ENCODE measurements at regions not wholly inside any gene's neighbourhood (a gene's known extent, or its start where the extent isn't known, plus 50 kb on each side); places are given as distances from the start of the nearest gene placed in this dataset.

GRCh38 chr17:68127914-68128313, 92.4 kb downstream of the KPNA2 start:
- no peak overlapping the region for H2AK5ac ChIP-seq (ENCODE audit: low read depth, low read length)
- H3K56ac ChIP-seq (replicated peaks; ENCODE audit: insufficient read length, low read depth, low read length), result no peak overlapping the region
- no peaks in the 10 kb centered on the region for H4K20me1 ChIP-seq (replicated peaks in 1 of 2; ENCODE audit: control insufficient read depth in 1 of 2, insufficient read depth in 2 of 2, low read length in 2 of 2)
- no peak overlapping the region for H3K4me2 ChIP-seq (ENCODE audit: insufficient read depth in 1 of 2, low read depth in 2 of 2, low read length in 2 of 2)
- no peak overlapping the region for H3K4ac ChIP-seq (replicated peaks; ENCODE audit: insufficient read length, low read depth, low read length)
- H3K4me3 ChIP-seq (ENCODE audit: extremely low read depth in 1 of 4, insufficient read depth in 2 of 4, low read depth in 3 of 4, low read length in 4 of 4), result no peak overlapping the region
- H4K91ac ChIP-seq (replicated peaks; ENCODE audit: insufficient read length, low read length), result no peak overlapping the region
- no peaks in the 10 kb centered on the region for H3K27me3 ChIP-seq (replicated peaks in 1 of 4; ENCODE audit: control insufficient read depth in 3 of 4, extremely low read depth in 1 of 4, insufficient read depth in 3 of 4, low read length in 3 of 4)
- H2AFZ ChIP-seq (ENCODE audit: low read length), result no peak overlapping the region
- H2BK12ac ChIP-seq (ENCODE audit: low read depth, low read length), result no peak overlapping the region
- no peak overlapping the region for H2BK120ac ChIP-seq (replicated peaks; ENCODE audit: low read depth, low read length)
- no peaks in the 10 kb centered on the region for H3K79me2 ChIP-seq (ENCODE audit: control insufficient read depth in 1 of 2, insufficient read depth in 2 of 2, low read length in 2 of 2)
- H4K5ac ChIP-seq (ENCODE audit: insufficient read length, low read depth, low read length), result no peak overlapping the region
- H3K18ac ChIP-seq (ENCODE audit: extremely low read depth, low read length), result no peak overlapping the region
- DNase-seq (ENCODE audit: low read depth in 1 of 2, low spot score in 2 of 2) (no peak), FAIRE-seq (no peak)
- no peaks in the 10 kb centered on the region; a peak in 1 of 7 replicates for H3K4me1 ChIP-seq (replicated peaks in 1 of 4; ENCODE audit: control insufficient read depth in 3 of 4, insufficient read depth in 4 of 4, low read length in 3 of 4)
- no peak overlapping the region for H3K14ac ChIP-seq (ENCODE audit: insufficient read length)
- H3K79me1 ChIP-seq (ENCODE audit: low read depth, low read length), result no peaks in the 10 kb centered on the region
- H3K36me3 ChIP-seq (ENCODE audit: control insufficient read depth in 2 of 4, insufficient read depth in 4 of 4, low read length in 3 of 4), result no peaks in the 10 kb centered on the region
- H3K23ac ChIP-seq (ENCODE audit: insufficient read length), result no peak overlapping the region
- no peak overlapping the region for H2BK15ac ChIP-seq (ENCODE audit: low read length)
- WGBS, 2 experiments (ENCODE audit: extremely low coverage in 1 of 2, insufficient coverage in 1 of 2, insufficient read length in 1 of 2, insufficient replicate concordance in 2 of 2, low coverage in 1 of 2, low lambda C conversion rate in 2 of 2, missing lambda C conversion rate in 1 of 2), result 93% methylated on average over 3 of the region's 3 CpGs; no CpG with 5 or more reads in 1 of the 2 experiments
- no peak overlapping the region for H3K27ac ChIP-seq (ENCODE audit: low read depth, low read length)
- no peak overlapping the region for H2BK20ac ChIP-seq (ENCODE audit: low read length)
- ChIA-PET CTCF (ENCODE audit: partially characterized antibody) (interaction anchor here (1.7 to 1.9 kb wide), 2 partner anchors 45 to 73 kb away, joined by 3 to 4 read pairs; no protein-coding TSS in a partner anchor), POLR2A (ENCODE audit: partially characterized antibody) (no interaction called here)
- H2BK5ac ChIP-seq (ENCODE audit: low read depth, low read length), result no peak overlapping the region
- H3K9ac ChIP-seq (replicated peaks in 1 of 4; ENCODE audit: extremely low read depth in 1 of 4, low read depth in 3 of 4, low read length in 3 of 4), result no peak overlapping the region
- no peak overlapping the region for H4K8ac ChIP-seq (ENCODE audit: extremely low read depth, insufficient read depth, low read length)
- H3K23me2 ChIP-seq (ENCODE audit: low read depth, low read length), result no peaks in the 10 kb centered on the region
- H3K9me3 ChIP-seq (ENCODE audit: insufficient read depth in 2 of 2, low read depth in 1 of 2, low read length in 1 of 2), result no peaks in the 10 kb centered on the region
- no peak for TF ChIP-seq EP300 (IDR thresholded peaks at IDR 0.05; ENCODE audit: borderline replicate concordance in 1 of 2, low read depth in 2 of 2, low read length in 2 of 2)
- TF ChIP-seq CBX5 (IDR thresholded peaks at IDR 0.05; ENCODE audit: low read depth, low read length), result no peak
- no peak for TF ChIP-seq SAP30 (IDR thresholded peaks at IDR 0.05; ENCODE audit: insufficient read depth, insufficient replicate concordance, low read length)
- TF ChIP-seq CHD2 (IDR thresholded peaks at IDR 0.05; ENCODE audit: low read length), result no peak
- TF ChIP-seq JUN (IDR thresholded peaks at IDR 0.05; ENCODE audit: low read depth, low read length), result no peak
- no peak for TF ChIP-seq FOSL1 (IDR thresholded peaks at IDR 0.05; ENCODE audit: insufficient read depth, low read depth, low read length)
- TF ChIP-seq BCL11A (IDR thresholded peaks at IDR 0.05; ENCODE audit: low read depth in 2 of 2, low read length in 2 of 2), result no peak
- TF ChIP-seq E2F6 (IDR thresholded peaks at IDR 0.05), result no peak
- no peak for TF ChIP-seq CHD1 (IDR thresholded peaks at IDR 0.05; ENCODE audit: low read depth, low read length)
- TF ChIP-seq BACH1 (IDR thresholded peaks at IDR 0.05; ENCODE audit: low read length), result no peak
- TF ChIP-seq CREB1 (IDR thresholded peaks at IDR 0.05), result no peak
- no peak for TF ChIP-seq RFX5 (IDR thresholded peaks at IDR 0.05; ENCODE audit: borderline replicate concordance, low read depth, low read length)
- TF ChIP-seq POU5F1 (IDR thresholded peaks at IDR 0.05; ENCODE audit: low read depth, low read length), result no peak
- no peak for TF ChIP-seq NANOG (IDR thresholded peaks at IDR 0.05; ENCODE audit: insufficient read depth, low read depth, low read length, poor library complexity, severe bottlenecking)
- no peak for TF ChIP-seq EGR1 (IDR thresholded peaks at IDR 0.05; ENCODE audit: borderline replicate concordance, low read depth, low read length)

All from H1 (cell line).